BE2C (cell line): ENCODE measurements at regions not wholly inside any gene's neighbourhood (a gene's known extent, or its start where the extent isn't known, plus 50 kb on each side); places are given as distances from the start of the nearest gene placed in this dataset.

Source experiments
- DNase-seq: peaks from one replicate; pipeline ENCODE4 v3.0.0-alpha.2; 2020
- H3K27me3 ChIP-seq: fragments of 250-450 bp; sonication (Bioruptor Pico); 2 replicates; pipeline ENCODE4 v1.5.1; 2020; ENCODE audit warnings: mild to moderate bottlenecking
- H3K36me3 ChIP-seq: fragments of 250-450 bp; sonication (Bioruptor Pico); 2 replicates; pipeline ENCODE4 v1.5.1; 2020; ENCODE audit warnings: mild to moderate bottlenecking
- H3K4me1 ChIP-seq: fragments of 250-450 bp; sonication (Bioruptor Pico); 2 replicates; pipeline ENCODE4 v1.5.1; 2020
- H3K4me3 ChIP-seq: 2 replicates; pipeline ENCODE4 v1.5.1; 2011; ENCODE audit warnings: low read depth, low read length
- H3K9me3 ChIP-seq: fragments of 250-450 bp; sonication (Bioruptor Pico); 2 replicates; pipeline ENCODE4 v1.5.1; 2020
- TF ChIP-seq, protein P1 (sequence below): IDR thresholded peaks from 2 replicates; pipeline ENCODE4 v1.5.1; 2012; ENCODE audit warnings: mild to moderate bottlenecking, low read depth, low read length

GRCh38 chr1:114337417-114337816 is 173.6 kb downstream of the TRIM33 start:
- TF ChIP-seq, protein P1, sequence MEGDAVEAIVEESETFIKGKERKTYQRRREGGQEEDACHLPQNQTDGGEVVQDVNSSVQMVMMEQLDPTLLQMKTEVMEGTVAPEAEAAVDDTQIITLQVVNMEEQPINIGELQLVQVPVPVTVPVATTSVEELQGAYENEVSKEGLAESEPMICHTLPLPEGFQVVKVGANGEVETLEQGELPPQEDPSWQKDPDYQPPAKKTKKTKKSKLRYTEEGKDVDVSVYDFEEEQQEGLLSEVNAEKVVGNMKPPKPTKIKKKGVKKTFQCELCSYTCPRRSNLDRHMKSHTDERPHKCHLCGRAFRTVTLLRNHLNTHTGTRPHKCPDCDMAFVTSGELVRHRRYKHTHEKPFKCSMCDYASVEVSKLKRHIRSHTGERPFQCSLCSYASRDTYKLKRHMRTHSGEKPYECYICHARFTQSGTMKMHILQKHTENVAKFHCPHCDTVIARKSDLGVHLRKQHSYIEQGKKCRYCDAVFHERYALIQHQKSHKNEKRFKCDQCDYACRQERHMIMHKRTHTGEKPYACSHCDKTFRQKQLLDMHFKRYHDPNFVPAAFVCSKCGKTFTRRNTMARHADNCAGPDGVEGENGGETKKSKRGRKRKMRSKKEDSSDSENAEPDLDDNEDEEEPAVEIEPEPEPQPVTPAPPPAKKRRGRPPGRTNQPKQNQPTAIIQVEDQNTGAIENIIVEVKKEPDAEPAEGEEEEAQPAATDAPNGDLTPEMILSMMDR, result no peak
- H3K9me3 ChIP-seq, result no peaks in the 10 kb centered on the region

DNA sequence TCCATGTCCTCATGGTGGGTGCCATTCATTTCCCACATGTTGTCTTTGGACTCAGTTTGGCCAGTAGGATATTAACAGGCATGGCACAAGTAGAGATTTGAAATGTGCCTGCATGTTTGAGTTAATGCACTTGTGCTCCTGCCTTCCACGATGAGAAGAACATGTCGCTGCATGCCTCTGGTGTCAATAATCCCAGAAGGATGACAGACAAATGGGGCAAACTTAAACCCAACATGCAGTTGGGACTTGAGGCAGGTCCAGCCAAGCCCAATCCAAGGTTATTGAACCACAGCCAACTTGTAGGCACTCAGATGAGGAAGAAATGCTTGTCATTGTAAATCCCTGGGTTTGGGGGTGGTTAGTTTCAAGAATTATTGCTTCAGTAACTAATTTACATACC is 174.6 kb downstream of the TRIM33 start:
- no peak for DNase-seq
- H3K4me1 ChIP-seq, result no peaks in the 10 kb centered on the region; the same call in 1 of the 2 replicates

More at GRCh38 chr1:114337417-114337816, 173.6 kb downstream of the TRIM33 start:
- Histone ChIP-seq H3K27me3 (no peaks in the 10 kb centered on the region), H3K4me1 (no peaks in the 10 kb centered on the region; the same call in 1 of the 2 replicates), H3K36me3 (no peaks in the 10 kb centered on the region), H3K4me3 (no peak overlapping the region)
- no peak for DNase-seq

GRCh38 chr1:114335273-114335672 is 175.7 kb downstream of the TRIM33 start:
- TF ChIP-seq, protein P1, result no peak
- DNase-seq, result no peak
- peaks cover 4% of the 10 kb centered on the region; the same call in 1 of the 2 replicates for H3K27me3 ChIP-seq
- no peaks in the 10 kb centered on the region; the same call in 1 of the 2 replicates for H3K4me1 ChIP-seq
- H3K9me3 ChIP-seq, result no peaks in the 10 kb centered on the region; the same call in 1 of the 2 replicates
- H3K36me3 ChIP-seq, result no peaks in the 10 kb centered on the region
- H3K4me3 ChIP-seq, result no peak overlapping the region

More for the DNA sequence above, 174.6 kb downstream of the TRIM33 start:
- Histone ChIP-seq H3K36me3 (no peaks in the 10 kb centered on the region), H3K4me3 (no peak overlapping the region), H3K27me3 (no peaks in the 10 kb centered on the region), H3K9me3 (no peaks in the 10 kb centered on the region)
- TF ChIP-seq, protein P1, result no peak

DNA sequence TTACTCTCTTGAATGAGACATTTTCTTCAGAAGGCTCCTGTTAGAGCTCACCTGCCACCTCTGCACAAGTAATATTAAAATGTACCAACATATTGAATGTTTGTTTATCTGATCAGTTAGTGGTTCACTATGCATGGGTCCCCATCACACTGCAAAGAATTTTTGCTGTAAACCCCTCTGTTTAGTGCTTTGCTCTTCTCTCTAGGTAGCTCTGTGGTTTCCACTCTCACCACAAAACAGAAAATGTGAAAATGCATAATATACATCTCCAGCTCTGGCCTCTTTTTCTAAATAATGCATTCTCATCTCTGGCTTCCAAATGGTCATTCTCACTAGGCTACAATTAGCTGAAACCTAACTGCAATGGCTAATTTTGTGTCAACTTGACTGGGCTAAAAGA is 176.7 kb downstream of the TRIM33 start:
- no peak for DNase-seq
- Histone ChIP-seq H3K36me3 (no peaks in the 10 kb centered on the region), H3K4me1 (no peaks in the 10 kb centered on the region; the same call in 1 of the 2 replicates), H3K27me3 (peaks cover 11% of the 10 kb centered on the region), H3K4me3 (no peak overlapping the region), H3K9me3 (no peaks in the 10 kb centered on the region; the same call in 1 of the 2 replicates)
- TF ChIP-seq, protein P1, result no peak

- no peaks in the 10 kb centered on the region; the same call in 1 of the 2 replicates for H3K4me1 ChIP-seq
These were observed 177.3 kb downstream of the TRIM33 start for GRCh38 chr1:114333690-114334089.

DNA sequence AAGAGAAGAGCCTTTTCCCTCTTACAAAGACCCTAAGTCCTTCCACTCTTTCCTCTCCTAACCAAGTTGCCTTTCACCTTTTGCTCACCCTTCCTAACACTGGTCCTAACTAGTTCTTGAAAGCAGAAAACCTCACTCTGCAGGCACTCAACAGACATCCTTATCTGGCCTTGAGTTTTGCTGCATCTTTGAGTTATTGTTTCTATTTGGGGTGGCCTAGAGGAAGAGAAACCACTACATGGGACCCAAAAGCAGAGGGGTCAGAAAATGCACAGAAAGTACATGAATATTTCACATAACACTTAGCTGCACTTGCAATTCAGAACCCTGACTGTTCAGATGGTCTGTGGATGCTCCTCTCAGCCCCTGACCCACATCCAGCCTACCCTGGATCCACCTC is 178.3 kb upstream of the SYT6 start:
- no peaks in the 10 kb centered on the region; the same call in 1 of the 2 replicates for H3K9me3 ChIP-seq
- no peaks in the 10 kb centered on the region for H3K36me3 ChIP-seq
- peaks cover 11% of the 10 kb centered on the region for H3K27me3 ChIP-seq
- TF ChIP-seq, protein P1, result no peak
- no peak overlapping the region for H3K4me3 ChIP-seq
- H3K4me1 ChIP-seq, result no peaks in the 10 kb centered on the region
- no peak for DNase-seq

More at GRCh38 chr1:114333690-114334089, 177.3 kb downstream of the TRIM33 start:
- Histone ChIP-seq H3K27me3 (peaks cover 11% of the 10 kb centered on the region), H3K36me3 (no peaks in the 10 kb centered on the region), H3K9me3 (no peaks in the 10 kb centered on the region; the same call in 1 of the 2 replicates), H3K4me3 (no peak overlapping the region)
- no peak for DNase-seq
- TF ChIP-seq, protein P1, result no peak
